Stomach (tissue), 8 donors: ENCODE measurements at regions not wholly inside any gene's neighbourhood (a gene's known extent, or its start where the extent isn't known, plus 50 kb on each side); places are given as distances from the start of the nearest gene placed in this dataset.
A peak's percentile ranks its signal among the peaks of the same experiment; 100 is the strongest.

Source experiments
- DNase-seq, 2 donors: peaks; one replicate each; pipeline versions ENCODE4 v3.0.0 to v3.0.0-alpha.2; 2013 to 2019
- H3K27ac ChIP-seq, 5 donors: fragments of 200-600 bp in 4 of 5; sonication (generic) in 4 of 5; one replicate each; pipeline ENCODE4 v1.5.1; 2013 to 2019; ENCODE audit warnings: mild to moderate bottlenecking in 1 of 5, moderate library complexity in 1 of 5
- H3K27me3 ChIP-seq, 3 donors: fragments of 200-600 bp; sonication (generic); one replicate each; pipeline ENCODE4 v1.5.1; 2017 to 2019; ENCODE audit warnings: mixed run types in 1 of 3
- H3K36me3 ChIP-seq, 4 donors: fragments of 200-600 bp; sonication (generic); 1 replicate in 3 of 4; 2 replicates in 1 of 4; pipeline ENCODE4 v1.5.1; 2016 to 2019
- H3K4me1 ChIP-seq, 4 donors: fragments of 200-600 bp; sonication (generic); one replicate each; pipeline ENCODE4 v1.5.1; 2016 to 2019
- H3K4me3 ChIP-seq, 4 donors: fragments of 200-600 bp; sonication (generic) in 3 of 4; one replicate each; pipeline ENCODE4 v1.5.1; 2016 to 2019; ENCODE audit warnings: mild to moderate bottlenecking in 1 of 4
- H3K9me3 ChIP-seq, 4 donors: fragments of 200-600 bp; sonication (generic); one replicate each; pipeline ENCODE4 v1.5.1; 2016 to 2019
- EP300 ChIP-seq: sonication (generic); formaldehyde crosslinking; IDR thresholded peaks from one replicate; pipeline ENCODE4 v1.6.1; 2017; ENCODE audit warnings: antibody characterized with exemption
- POLR2A ChIP-seq, 4 donors: fragments of 450-650 bp; IDR thresholded peaks; one replicate each; pipeline ENCODE4 v1.6.1; 2016; ENCODE audit warnings: antibody characterized with exemption in 4 of 4, control low read depth in 2 of 4, mild to moderate bottlenecking in 1 of 4, moderate library complexity in 1 of 4
- POLR2AphosphoS5 ChIP-seq, 3 donors: sonication (generic); formaldehyde crosslinking; IDR thresholded peaks; one replicate each; pipeline ENCODE4 v1.6.1; 2016; ENCODE audit warnings: antibody characterized with exemption in 3 of 3
- WGBS, 5 donors: extraction: QIAGEN DNeasy Blood & Tissue Kit in 3 of 5; methylation state at CpG; one replicate each; pipeline versions ENCODE4 v1.1.5 to v1.1.7; 2013 to 2018; 5-methylcytosine and 5-hydroxymethylcytosine counted together
- intact Hi-C: fragments of 100-400 bp; cut with DNase I; formaldehyde crosslinking; loops from one replicate; pipeline ENCODE4 v1.15.1; 2023; ENCODE audit warnings: low total_unique reads
- TF ChIP-seq, protein P1 (sequence below), 7 experiments: fragments of 450-650 bp in 4 of 7; fragments of 200-600 bp in 3 of 7; sonication (generic) in 3 of 7; IDR thresholded peaks; one replicate each; pipeline ENCODE4 v1.5.1; 2016 to 2019; ENCODE audit warnings: antibody characterized with exemption in 7 of 7, control low read depth in 2 of 7, mild to moderate bottlenecking in 1 of 7
- donor health status: healthy with polysubstance abuse.
- donor health status: Bipolar disorder and iron deficiency.
- donor health status: healthy.

DNA sequence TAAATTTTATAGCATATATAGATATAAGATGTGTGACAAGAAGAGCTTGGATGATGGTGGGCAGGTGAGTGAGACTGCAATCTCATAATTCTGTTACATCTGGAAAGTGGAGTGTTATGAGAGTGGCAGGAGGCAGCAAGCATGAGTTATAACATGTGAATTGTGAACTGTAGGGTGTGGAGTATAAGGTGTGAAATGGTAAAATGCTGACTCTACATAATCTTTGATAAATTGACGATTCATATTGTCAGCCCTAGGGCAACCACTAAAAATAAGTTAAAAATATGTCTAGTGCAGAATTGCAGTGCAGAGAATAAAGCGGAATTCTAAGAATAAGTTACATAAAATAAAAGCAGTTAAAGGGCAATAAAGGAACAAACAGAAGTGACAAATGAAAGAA is 74.8 kb upstream of the AKR1E2 start:
- H3K9me3 ChIP-seq: no peaks in the 10 kb centered on the region
- no peaks in the 10 kb centered on the region for H3K27me3 ChIP-seq
- no peaks in the 10 kb centered on the region for H3K4me1 ChIP-seq
- no peaks in the 10 kb centered on the region for H3K36me3 ChIP-seq
- H3K27ac ChIP-seq: no peak overlapping the region
- WGBS, 5 donors: 84 to 94% (median 91%) methylated on average over 2 of the region's 2 CpGs
- no peak for TF ChIP-seq POLR2A (IDR thresholded peaks at IDR 0.05)
- TF ChIP-seq, protein P1, sequence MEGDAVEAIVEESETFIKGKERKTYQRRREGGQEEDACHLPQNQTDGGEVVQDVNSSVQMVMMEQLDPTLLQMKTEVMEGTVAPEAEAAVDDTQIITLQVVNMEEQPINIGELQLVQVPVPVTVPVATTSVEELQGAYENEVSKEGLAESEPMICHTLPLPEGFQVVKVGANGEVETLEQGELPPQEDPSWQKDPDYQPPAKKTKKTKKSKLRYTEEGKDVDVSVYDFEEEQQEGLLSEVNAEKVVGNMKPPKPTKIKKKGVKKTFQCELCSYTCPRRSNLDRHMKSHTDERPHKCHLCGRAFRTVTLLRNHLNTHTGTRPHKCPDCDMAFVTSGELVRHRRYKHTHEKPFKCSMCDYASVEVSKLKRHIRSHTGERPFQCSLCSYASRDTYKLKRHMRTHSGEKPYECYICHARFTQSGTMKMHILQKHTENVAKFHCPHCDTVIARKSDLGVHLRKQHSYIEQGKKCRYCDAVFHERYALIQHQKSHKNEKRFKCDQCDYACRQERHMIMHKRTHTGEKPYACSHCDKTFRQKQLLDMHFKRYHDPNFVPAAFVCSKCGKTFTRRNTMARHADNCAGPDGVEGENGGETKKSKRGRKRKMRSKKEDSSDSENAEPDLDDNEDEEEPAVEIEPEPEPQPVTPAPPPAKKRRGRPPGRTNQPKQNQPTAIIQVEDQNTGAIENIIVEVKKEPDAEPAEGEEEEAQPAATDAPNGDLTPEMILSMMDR (IDR thresholded peaks at IDR 0.05): no peak
- no peak for TF ChIP-seq POLR2AphosphoS5 (IDR thresholded peaks at IDR 0.05)
- TF ChIP-seq EP300: no peak
- intact Hi-C loops: no loop called here
- H3K4me3 ChIP-seq: no peak overlapping the region
- no peak for DNase-seq

DNA sequence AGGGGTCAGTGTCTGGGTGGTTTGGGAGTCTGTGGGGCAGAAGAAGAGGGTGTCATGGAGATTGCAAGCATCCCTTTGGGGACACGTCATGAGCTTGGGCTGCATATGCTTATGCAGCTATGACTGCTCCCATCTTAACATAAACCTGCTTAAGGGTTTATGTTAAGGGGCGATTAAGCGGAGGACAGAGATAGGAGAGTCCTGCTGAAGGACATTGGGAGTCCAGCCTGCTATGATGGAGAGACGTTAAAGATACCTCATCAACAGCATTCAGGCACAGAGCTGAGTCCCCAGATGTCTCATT is 76.8 kb upstream of the AKR1E2 start:
- no peaks in the 10 kb centered on the region for H3K36me3 ChIP-seq
- H3K9me3 ChIP-seq: no peaks in the 10 kb centered on the region
- no peak for DNase-seq
- H3K4me1 ChIP-seq: no peaks in the 10 kb centered on the region
- no peak overlapping the region for H3K4me3 ChIP-seq
- TF ChIP-seq, protein P1 (IDR thresholded peaks at IDR 0.05): no peak
- TF ChIP-seq POLR2A (IDR thresholded peaks at IDR 0.05): no peak
- TF ChIP-seq EP300: no peak
- no peak for TF ChIP-seq POLR2AphosphoS5 (IDR thresholded peaks at IDR 0.05)
- intact Hi-C loops: no loop called here
- H3K27ac ChIP-seq: no peak overlapping the region
- 83 to 92% (median 89%) methylated on average over 4 of the region's 4 CpGs for WGBS, 5 donors
- no peaks in the 10 kb centered on the region for H3K27me3 ChIP-seq

DNA sequence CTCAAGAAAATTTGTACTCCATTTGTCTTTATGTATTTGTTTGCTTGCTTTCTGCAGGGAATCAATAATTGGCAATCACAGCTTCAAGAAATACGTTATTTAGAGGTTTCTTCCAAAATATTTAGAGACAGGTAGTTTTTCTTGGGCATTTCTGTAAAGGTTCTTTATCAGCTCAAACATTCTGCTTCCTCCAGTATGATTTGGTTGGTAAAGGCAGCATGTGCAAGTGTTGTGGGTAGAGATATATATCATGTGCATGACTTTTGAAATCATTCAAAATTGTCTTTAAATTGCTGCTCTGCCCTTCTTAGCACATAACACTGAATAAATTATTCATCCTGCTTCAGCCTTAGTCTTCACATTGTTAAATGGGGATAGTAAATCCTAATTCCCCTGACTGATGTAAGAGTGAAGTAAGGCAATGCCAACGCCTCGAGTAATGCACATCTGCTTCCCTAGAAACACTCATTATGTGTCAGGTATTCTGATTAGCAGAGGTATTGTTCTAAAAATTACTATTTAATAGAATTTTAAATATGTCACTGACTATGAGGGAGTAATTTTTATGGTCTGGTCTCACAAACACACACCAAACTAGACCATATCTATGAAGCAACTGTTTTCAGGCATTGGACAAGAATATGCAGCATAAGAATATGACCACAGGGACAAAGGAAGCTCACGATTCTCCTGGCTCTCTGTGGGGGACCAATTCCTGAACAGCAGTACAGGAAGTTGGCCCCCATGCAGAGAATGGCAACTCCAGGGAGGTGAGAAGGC is 77.3 kb upstream of the AKR1E2 start:
- WGBS, 5 donors: 66 to 72% (median 68%) methylated on average over 4 of the region's 4 CpGs
- H3K4me3 ChIP-seq: no peak overlapping the region
- H3K36me3 ChIP-seq: no peaks in the 10 kb centered on the region
- DNase-seq: no peak
- no peak for TF ChIP-seq POLR2AphosphoS5 (IDR thresholded peaks at IDR 0.05)
- TF ChIP-seq, protein P1 (IDR thresholded peaks at IDR 0.05): no peak
- no peak for TF ChIP-seq POLR2A (IDR thresholded peaks at IDR 0.05)
- no peak for TF ChIP-seq EP300
- no peaks in the 10 kb centered on the region for H3K9me3 ChIP-seq
- no peaks in the 10 kb centered on the region for H3K4me1 ChIP-seq
- H3K27ac ChIP-seq: no peak overlapping the region
- H3K27me3 ChIP-seq: peaks cover 0 to 5% (median 0%) of the 10 kb centered on the region in 3 donors
- intact Hi-C loops: no loop called here

DNA sequence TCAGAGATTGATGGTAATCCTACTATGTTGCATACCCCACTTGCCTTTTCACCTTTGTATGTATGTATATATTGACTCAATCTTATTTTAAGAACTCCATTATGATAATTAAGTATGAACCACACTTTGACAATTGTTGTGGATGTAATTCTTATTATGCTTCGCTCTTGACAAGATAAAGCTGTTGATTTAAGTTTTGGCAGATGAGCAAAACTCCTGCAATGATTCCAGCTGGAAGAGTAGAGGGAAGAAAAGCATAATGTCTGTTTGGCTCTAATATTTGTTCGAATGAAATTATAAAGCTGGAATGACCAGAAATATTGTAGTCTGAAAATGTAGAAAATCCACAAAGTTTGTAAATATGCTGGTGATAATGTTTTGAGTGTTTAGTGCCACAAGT is 83.8 kb upstream of the AKR1E2 start:
- Histone ChIP-seq H3K36me3 (no peaks in the 10 kb centered on the region), H3K27me3 (peaks cover 0 to 5% (median 0%) of the 10 kb centered on the region in 3 donors), H3K9me3 (no peaks in the 10 kb centered on the region), H3K27ac (no peak overlapping the region), H3K4me3 (no peak overlapping the region), H3K4me1 (no peaks in the 10 kb centered on the region)
- TF ChIP-seq POLR2A (IDR thresholded peaks at IDR 0.05) (no peak), EP300 (no peak), POLR2AphosphoS5 (IDR thresholded peaks at IDR 0.05) (no peak)
- TF ChIP-seq, protein P1 (IDR thresholded peaks at IDR 0.05): no peak
- DNase-seq: peak in 1 of 2 donors; percentile 54
- intact Hi-C loops: no loop called here
- 64 to 81% (median 71%) methylated on average over 2 of the region's 2 CpGs for WGBS, 5 donors
